ENCODE measurements at regions not wholly inside any gene's neighbourhood (a gene's known extent, or its start where the extent isn't known, plus 50 kb on each side); places are given as distances from the start of the nearest gene placed in this dataset.

DNA sequence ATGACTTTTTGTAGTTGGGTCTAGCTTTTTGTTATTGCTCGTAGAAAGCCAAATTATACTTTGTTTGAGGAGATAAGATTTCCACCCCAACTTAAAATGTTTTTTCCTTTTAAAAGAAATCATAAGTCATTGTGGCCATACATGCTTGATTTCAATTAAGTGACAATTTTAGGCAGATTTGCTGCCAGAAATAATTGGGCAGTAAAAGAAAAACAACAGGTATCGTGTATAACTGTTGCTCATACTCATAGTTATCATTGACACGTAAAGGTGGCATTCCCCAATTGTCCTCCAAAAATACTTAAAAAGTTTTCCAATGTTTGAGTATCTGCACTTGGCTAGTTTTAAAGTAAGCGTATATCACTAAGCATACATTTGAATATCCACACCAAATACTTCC, 313.0 kb downstream of the TEX29 start:
- TF ChIP-seq POLR2A (IDR thresholded peaks at IDR 0.05) (no peak), EP300 (IDR thresholded peaks at IDR 0.05) (no peak)
- TF ChIP-seq, protein P1, sequence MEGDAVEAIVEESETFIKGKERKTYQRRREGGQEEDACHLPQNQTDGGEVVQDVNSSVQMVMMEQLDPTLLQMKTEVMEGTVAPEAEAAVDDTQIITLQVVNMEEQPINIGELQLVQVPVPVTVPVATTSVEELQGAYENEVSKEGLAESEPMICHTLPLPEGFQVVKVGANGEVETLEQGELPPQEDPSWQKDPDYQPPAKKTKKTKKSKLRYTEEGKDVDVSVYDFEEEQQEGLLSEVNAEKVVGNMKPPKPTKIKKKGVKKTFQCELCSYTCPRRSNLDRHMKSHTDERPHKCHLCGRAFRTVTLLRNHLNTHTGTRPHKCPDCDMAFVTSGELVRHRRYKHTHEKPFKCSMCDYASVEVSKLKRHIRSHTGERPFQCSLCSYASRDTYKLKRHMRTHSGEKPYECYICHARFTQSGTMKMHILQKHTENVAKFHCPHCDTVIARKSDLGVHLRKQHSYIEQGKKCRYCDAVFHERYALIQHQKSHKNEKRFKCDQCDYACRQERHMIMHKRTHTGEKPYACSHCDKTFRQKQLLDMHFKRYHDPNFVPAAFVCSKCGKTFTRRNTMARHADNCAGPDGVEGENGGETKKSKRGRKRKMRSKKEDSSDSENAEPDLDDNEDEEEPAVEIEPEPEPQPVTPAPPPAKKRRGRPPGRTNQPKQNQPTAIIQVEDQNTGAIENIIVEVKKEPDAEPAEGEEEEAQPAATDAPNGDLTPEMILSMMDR (IDR thresholded peaks at IDR 0.05), result no peak

Measured in sigmoid colon (tissue), 4 donors.